ENCODE measurements at regions not wholly inside any gene's neighbourhood (a gene's known extent, or its start where the extent isn't known, plus 50 kb on each side); places are given as distances from the start of the nearest gene placed in this dataset.

- Histone ChIP-seq H3K9me2 (ENCODE audit: insufficient read depth, low read length) (no peaks in the 10 kb centered on the region), H3F3A (ENCODE audit: insufficient read depth, low read length, poor library complexity, severe bottlenecking) (no peaks in the 10 kb centered on the region), H2AFZ (ENCODE audit: low read depth, low read length) (no peak overlapping the region), H3K79me2 (replicated peaks; ENCODE audit: insufficient read depth, low read length) (no peaks in the 10 kb centered on the region), H3K4me2 (ENCODE audit: low read length) (no peak overlapping the region), H3K9me3 (ENCODE audit: low read length) (no peaks in the 10 kb centered on the region), H4K20me1 (ENCODE audit: insufficient read depth) (no peaks in the 10 kb centered on the region), H3K9ac (ENCODE audit: low read length) (no peak overlapping the region), H3K36me3 (ENCODE audit: insufficient read depth, low read length) (no peaks in the 10 kb centered on the region), H3K27ac (ENCODE audit: low read length) (no peak overlapping the region), H3K27me3 (ENCODE audit: insufficient read depth, low read depth, low read length) (no peaks in the 10 kb centered on the region), H3K4me3 (ENCODE audit: low read length) (no peak overlapping the region)
- TF ChIP-seq RAD21 (conservative IDR thresholded peaks at IDR 0.05) (no peak), SMC3 (conservative IDR thresholded peaks at IDR 0.05; ENCODE audit: poor library complexity) (no peak), POLR2AphosphoS5 (IDR thresholded peaks at IDR 0.05) (no peak), EP300 (conservative IDR thresholded peaks at IDR 0.05; ENCODE audit: poor library complexity, severe bottlenecking) (no peak)
- TF ChIP-seq, protein P1, sequence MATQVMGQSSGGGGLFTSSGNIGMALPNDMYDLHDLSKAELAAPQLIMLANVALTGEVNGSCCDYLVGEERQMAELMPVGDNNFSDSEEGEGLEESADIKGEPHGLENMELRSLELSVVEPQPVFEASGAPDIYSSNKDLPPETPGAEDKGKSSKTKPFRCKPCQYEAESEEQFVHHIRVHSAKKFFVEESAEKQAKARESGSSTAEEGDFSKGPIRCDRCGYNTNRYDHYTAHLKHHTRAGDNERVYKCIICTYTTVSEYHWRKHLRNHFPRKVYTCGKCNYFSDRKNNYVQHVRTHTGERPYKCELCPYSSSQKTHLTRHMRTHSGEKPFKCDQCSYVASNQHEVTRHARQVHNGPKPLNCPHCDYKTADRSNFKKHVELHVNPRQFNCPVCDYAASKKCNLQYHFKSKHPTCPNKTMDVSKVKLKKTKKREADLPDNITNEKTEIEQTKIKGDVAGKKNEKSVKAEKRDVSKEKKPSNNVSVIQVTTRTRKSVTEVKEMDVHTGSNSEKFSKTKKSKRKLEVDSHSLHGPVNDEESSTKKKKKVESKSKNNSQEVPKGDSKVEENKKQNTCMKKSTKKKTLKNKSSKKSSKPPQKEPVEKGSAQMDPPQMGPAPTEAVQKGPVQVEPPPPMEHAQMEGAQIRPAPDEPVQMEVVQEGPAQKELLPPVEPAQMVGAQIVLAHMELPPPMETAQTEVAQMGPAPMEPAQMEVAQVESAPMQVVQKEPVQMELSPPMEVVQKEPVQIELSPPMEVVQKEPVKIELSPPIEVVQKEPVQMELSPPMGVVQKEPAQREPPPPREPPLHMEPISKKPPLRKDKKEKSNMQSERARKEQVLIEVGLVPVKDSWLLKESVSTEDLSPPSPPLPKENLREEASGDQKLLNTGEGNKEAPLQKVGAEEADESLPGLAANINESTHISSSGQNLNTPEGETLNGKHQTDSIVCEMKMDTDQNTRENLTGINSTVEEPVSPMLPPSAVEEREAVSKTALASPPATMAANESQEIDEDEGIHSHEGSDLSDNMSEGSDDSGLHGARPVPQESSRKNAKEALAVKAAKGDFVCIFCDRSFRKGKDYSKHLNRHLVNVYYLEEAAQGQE (IDR thresholded peaks at IDR 0.05; ENCODE audit: borderline replicate concordance): no peak
- TF ChIP-seq, protein P2, sequence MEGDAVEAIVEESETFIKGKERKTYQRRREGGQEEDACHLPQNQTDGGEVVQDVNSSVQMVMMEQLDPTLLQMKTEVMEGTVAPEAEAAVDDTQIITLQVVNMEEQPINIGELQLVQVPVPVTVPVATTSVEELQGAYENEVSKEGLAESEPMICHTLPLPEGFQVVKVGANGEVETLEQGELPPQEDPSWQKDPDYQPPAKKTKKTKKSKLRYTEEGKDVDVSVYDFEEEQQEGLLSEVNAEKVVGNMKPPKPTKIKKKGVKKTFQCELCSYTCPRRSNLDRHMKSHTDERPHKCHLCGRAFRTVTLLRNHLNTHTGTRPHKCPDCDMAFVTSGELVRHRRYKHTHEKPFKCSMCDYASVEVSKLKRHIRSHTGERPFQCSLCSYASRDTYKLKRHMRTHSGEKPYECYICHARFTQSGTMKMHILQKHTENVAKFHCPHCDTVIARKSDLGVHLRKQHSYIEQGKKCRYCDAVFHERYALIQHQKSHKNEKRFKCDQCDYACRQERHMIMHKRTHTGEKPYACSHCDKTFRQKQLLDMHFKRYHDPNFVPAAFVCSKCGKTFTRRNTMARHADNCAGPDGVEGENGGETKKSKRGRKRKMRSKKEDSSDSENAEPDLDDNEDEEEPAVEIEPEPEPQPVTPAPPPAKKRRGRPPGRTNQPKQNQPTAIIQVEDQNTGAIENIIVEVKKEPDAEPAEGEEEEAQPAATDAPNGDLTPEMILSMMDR (IDR thresholded peaks at IDR 0.05; ENCODE audit: poor library complexity, severe bottlenecking): no peak
These were observed 63.3 kb upstream of the DCBLD2 start for GRCh38 chr3:98964784-98965183.

DNA sequence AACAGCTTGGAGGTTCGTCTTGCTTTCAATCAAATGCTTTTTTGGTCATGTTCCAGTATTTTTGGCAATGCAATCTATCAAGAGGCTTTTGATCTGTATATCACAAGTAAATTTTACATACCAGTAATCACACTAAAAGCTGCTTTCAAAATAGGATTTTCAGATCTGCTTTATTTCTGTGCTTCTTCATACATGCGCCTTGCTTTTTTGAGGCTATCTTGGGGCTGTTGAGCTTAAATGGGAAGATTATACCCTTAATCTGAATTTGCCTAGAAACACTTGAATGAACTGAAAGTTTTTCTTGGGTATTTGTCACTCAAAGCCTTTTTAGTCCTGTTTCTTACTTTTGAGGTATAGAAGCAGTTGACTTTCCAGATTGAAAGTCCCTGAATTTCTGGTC lies 62.1 kb upstream of the DCBLD2 start:
- no peaks in the 10 kb centered on the region for H3K9me2 ChIP-seq (ENCODE audit: insufficient read depth, low read length)
- no peaks in the 10 kb centered on the region for H3K36me3 ChIP-seq (ENCODE audit: insufficient read depth, low read length)
- H4K20me1 ChIP-seq (ENCODE audit: insufficient read depth): no peaks in the 10 kb centered on the region
- no peak overlapping the region for H3K27ac ChIP-seq (ENCODE audit: low read length)
- no peaks in the 10 kb centered on the region for H3K9me3 ChIP-seq (ENCODE audit: low read length)
- H2AFZ ChIP-seq (ENCODE audit: low read depth, low read length): no peak overlapping the region
- no peak overlapping the region for H3K4me3 ChIP-seq (ENCODE audit: low read length)
- no peak overlapping the region for H3K4me2 ChIP-seq (ENCODE audit: low read length)
- H3K79me2 ChIP-seq (replicated peaks; ENCODE audit: insufficient read depth, low read length): no peaks in the 10 kb centered on the region
- TF ChIP-seq SMC3 (conservative IDR thresholded peaks at IDR 0.05; ENCODE audit: poor library complexity) (no peak), TAF1 (IDR thresholded peaks at IDR 0.05; ENCODE audit: low read depth) (no peak), MXI1 (conservative IDR thresholded peaks at IDR 0.05; ENCODE audit: poor library complexity, severe bottlenecking) (no peak), EZH2 (IDR thresholded peaks at IDR 0.05; ENCODE audit: borderline replicate concordance, insufficient read depth, low read length, poor library complexity, severe bottlenecking) (no peak)
- TF ChIP-seq, protein P1 (IDR thresholded peaks at IDR 0.05; ENCODE audit: borderline replicate concordance): no peak
- TF ChIP-seq, protein P2 (IDR thresholded peaks at IDR 0.05; ENCODE audit: poor library complexity, severe bottlenecking): no peak
- no peak overlapping the region for H3K9ac ChIP-seq (ENCODE audit: low read length)
- H3F3A ChIP-seq (ENCODE audit: insufficient read depth, low read length, poor library complexity, severe bottlenecking): no peaks in the 10 kb centered on the region
- H3K27me3 ChIP-seq (ENCODE audit: insufficient read depth, low read depth, low read length): no peaks in the 10 kb centered on the region

All from neural cell (in vitro differentiated cells).